HFFc6 (cell line): ENCODE measurements at regions not wholly inside any gene's neighbourhood (a gene's known extent, or its start where the extent isn't known, plus 50 kb on each side); places are given as distances from the start of the nearest gene placed in this dataset.

ENCODE experiments used
- DNase-seq: peaks from one replicate; pipeline ENCODE4 v3.0.0-alpha.2; 2018
- H3K27ac Mint-ChIP-seq: 2 replicates; pipeline ENCODE4 v1.8.0; 2020; ENCODE audit warnings: mild to moderate bottlenecking, mixed read lengths
- H3K27me3 Mint-ChIP-seq: 2 replicates; pipeline ENCODE4 v1.8.0; 2021; ENCODE audit warnings: mild to moderate bottlenecking, moderate library complexity, mixed read lengths; ENCODE audit not compliant: insufficient read depth
- H3K36me3 Mint-ChIP-seq: 2 replicates; pipeline ENCODE4 v1.8.0; 2021; ENCODE audit warnings: low read depth, mixed read lengths
- H3K4me1 Mint-ChIP-seq: 2 replicates; pipeline ENCODE4 v1.8.0; 2020; ENCODE audit warnings: low read depth, mixed read lengths
- H3K4me3 Mint-ChIP-seq: 2 replicates; pipeline ENCODE4 v1.8.0; 2020; ENCODE audit warnings: mild to moderate bottlenecking, moderate library complexity, mixed read lengths
- H3K9me3 Mint-ChIP-seq: 2 replicates; pipeline ENCODE4 v1.8.0; 2020; ENCODE audit warnings: mild to moderate bottlenecking, mixed read lengths
- CTCF ChIP-seq: fragments of 200-600 bp; sonication (generic); IDR thresholded peaks from 2 replicates; pipeline ENCODE4 v1.5.0; 2021; ENCODE audit warnings: antibody characterized with exemption, mild to moderate bottlenecking

- Mint-ChIP-seq H3K4me3 (no peak overlapping the region), H3K4me1 (no peaks in the 10 kb centered on the region), H3K27me3 (no peaks in the 10 kb centered on the region; the same call in 1 of the 2 replicates), H3K27ac (no peak overlapping the region), H3K36me3 (no peaks in the 10 kb centered on the region), H3K9me3 (peaks cover 64% of the 10 kb centered on the region)
- no peak for TF ChIP-seq CTCF
- no peak for DNase-seq
Observed at GRCh38 chr11:42972741-42973140, 339.1 kb upstream of the API5 start.

- DNase-seq: no peak
- no peak overlapping the region for H3K27ac Mint-ChIP-seq
- peaks cover 70% of the 10 kb centered on the region for H3K9me3 Mint-ChIP-seq
- no peaks in the 10 kb centered on the region for H3K36me3 Mint-ChIP-seq
- H3K4me3 Mint-ChIP-seq: no peak overlapping the region
- no peaks in the 10 kb centered on the region; the same call in 1 of the 2 replicates for H3K27me3 Mint-ChIP-seq
- no peaks in the 10 kb centered on the region for H3K4me1 Mint-ChIP-seq
- no peak for TF ChIP-seq CTCF
Observed at GRCh38 chr11:42974510-42975179, 337.2 kb upstream of the API5 start.

- DNase-seq: no peak
- no peaks in the 10 kb centered on the region for H3K36me3 Mint-ChIP-seq
Observed at GRCh38 chr11:42975180-42975529, 336.6 kb upstream of the API5 start.

DNA sequence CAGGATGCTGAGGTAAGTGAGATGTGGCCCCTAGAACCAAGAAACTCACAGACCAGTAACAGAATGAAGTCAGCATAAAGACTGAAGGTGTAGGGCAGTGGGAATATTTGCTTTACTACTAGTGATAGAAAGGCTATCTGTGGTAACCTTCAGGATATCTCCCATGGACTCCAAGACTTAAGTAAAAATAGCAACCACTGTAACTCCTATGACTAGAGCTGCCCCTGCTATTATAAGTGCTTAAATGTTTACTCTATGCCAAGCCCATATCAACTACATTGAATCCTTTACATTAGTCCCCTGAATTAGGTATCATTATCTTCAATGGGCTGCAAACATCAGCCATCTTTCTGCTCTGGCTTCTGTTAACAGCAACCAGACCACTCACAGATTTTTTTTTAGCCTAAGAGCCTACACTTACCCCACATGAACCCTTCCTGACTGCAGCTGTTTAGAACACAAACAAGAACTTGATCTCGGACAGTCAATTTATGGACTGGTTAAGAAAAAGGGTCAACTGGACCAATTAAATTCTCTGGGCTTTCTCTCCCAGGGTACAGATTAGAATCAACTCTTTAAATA is 335.1 kb upstream of the API5 start:
- H3K4me3 Mint-ChIP-seq: no peak overlapping the region
- H3K4me1 Mint-ChIP-seq: no peaks in the 10 kb centered on the region
- DNase-seq: no peak
- no peaks in the 10 kb centered on the region for H3K36me3 Mint-ChIP-seq
- no peaks in the 10 kb centered on the region; the same call in 1 of the 2 replicates for H3K27me3 Mint-ChIP-seq
- no peak overlapping the region for H3K27ac Mint-ChIP-seq
- TF ChIP-seq CTCF: no peak
- peaks cover 65% of the 10 kb centered on the region for H3K9me3 Mint-ChIP-seq

More at GRCh38 chr11:42975180-42975529, 336.6 kb upstream of the API5 start:
- TF ChIP-seq CTCF: no peak
- no peak overlapping the region for H3K27ac Mint-ChIP-seq
- no peaks in the 10 kb centered on the region; the same call in 1 of the 2 replicates for H3K27me3 Mint-ChIP-seq
- H3K9me3 Mint-ChIP-seq: peaks cover 70% of the 10 kb centered on the region
- H3K4me1 Mint-ChIP-seq: no peaks in the 10 kb centered on the region
- no peak overlapping the region for H3K4me3 Mint-ChIP-seq

DNA sequence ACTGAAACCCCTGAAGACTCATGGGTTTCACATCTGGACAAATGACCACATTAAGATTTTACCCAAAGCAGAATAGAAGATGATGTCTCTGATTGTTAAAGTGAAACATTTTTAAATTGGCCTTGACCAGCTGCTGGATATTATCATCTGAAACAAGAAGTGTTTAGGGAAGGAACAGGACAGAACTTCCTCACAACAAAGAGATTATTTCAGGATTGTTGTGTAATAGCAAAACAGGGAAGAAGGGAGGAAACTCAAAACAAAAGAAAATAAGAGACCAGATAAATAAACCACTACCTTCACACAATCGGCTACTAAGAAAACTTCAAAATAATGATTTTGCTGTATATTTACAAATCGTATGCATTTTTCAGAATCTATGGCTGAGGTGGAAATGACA is 319.2 kb upstream of the API5 start:
- TF ChIP-seq CTCF: no peak
- no peaks in the 10 kb centered on the region for H3K27me3 Mint-ChIP-seq
- peaks cover 25% of the 10 kb centered on the region for H3K9me3 Mint-ChIP-seq
- H3K4me3 Mint-ChIP-seq: no peak overlapping the region
- no peak overlapping the region for H3K27ac Mint-ChIP-seq
- DNase-seq: no peak
- no peaks in the 10 kb centered on the region for H3K36me3 Mint-ChIP-seq
- H3K4me1 Mint-ChIP-seq: no peaks in the 10 kb centered on the region
